ENCODE measurements at regions not wholly inside any gene's neighbourhood (a gene's known extent, or its start where the extent isn't known, plus 50 kb on each side); places are given as distances from the start of the nearest gene placed in this dataset.

GRCh38 chrX:40943093-40943641 lies 142.1 kb upstream of the USP9X start:
- Histone ChIP-seq H3K27me3 (replicated peaks in 1 of 4; ENCODE audit: control extremely low read depth in 1 of 4, control insufficient read depth in 3 of 4, insufficient read depth in 4 of 4, low read length in 3 of 4) (no peaks in the 10 kb centered on the region), H4K20me1 (ENCODE audit: control insufficient read depth, insufficient read depth, low read length, poor library complexity, severe bottlenecking) (no peaks in the 10 kb centered on the region), H3K79me2 (ENCODE audit: control insufficient read depth, insufficient read depth, low read length) (no peaks in the 10 kb centered on the region), H3K27ac (ENCODE audit: low read length in 2 of 2) (no peak overlapping the region), H3K9ac (ENCODE audit: low read length) (no peak overlapping the region), H3K4me1 (ENCODE audit: control insufficient read depth in 2 of 2, insufficient read depth in 2 of 2, low read length in 2 of 2) (no peaks in the 10 kb centered on the region), H3K4me3 (ENCODE audit: control extremely low read depth in 1 of 5, extremely low read depth in 1 of 5, insufficient read depth in 1 of 5, low read depth in 2 of 5, low read length in 4 of 5) (no peak overlapping the region), H3K9me3 (ENCODE audit: control extremely low read depth in 1 of 3, control insufficient read depth in 2 of 3, insufficient read depth in 1 of 3, low read length in 2 of 3) (no peaks in the 10 kb centered on the region), H3K4me2 (replicated peaks; ENCODE audit: low read depth, low read length, poor library complexity, severe bottlenecking) (no peak overlapping the region), H2AFZ (ENCODE audit: insufficient read depth, low read depth, low read length, poor library complexity, severe bottlenecking) (no peak overlapping the region), H3K36me3 (replicated peaks in 1 of 2; ENCODE audit: control extremely low read depth in 1 of 2, control insufficient read depth in 1 of 2, extremely low read depth in 1 of 2, insufficient read depth in 2 of 2, low read length in 1 of 2) (no peaks in the 10 kb centered on the region)
- no peak for DNase-seq
- no peak overlapping the region for H3K27ac Mint-ChIP-seq
- TF ChIP-seq EZH2 (IDR thresholded peaks at IDR 0.05; ENCODE audit: borderline replicate concordance, insufficient read depth, low read depth, low read length, poor library complexity, severe bottlenecking) (no peak), CTCF (IDR thresholded peaks at IDR 0.05) (no peak)
- WGBS (ENCODE audit: insufficient coverage), result no CpG with 5 or more reads among the region's 1 CpG
- H3K27me3 Mint-ChIP-seq, result no peaks in the 10 kb centered on the region
- intact Hi-C loops (cut with micrococcal nuclease), result no loop called here
- no peaks in the 10 kb centered on the region for H3K9me3 Mint-ChIP-seq (ENCODE audit: insufficient read depth)
- H3K4me3 Mint-ChIP-seq, result no peak overlapping the region
- no peak for ATAC-seq (ENCODE audit: low read depth)
- peaks cover 3% of the 10 kb centered on the region for H3K4me1 Mint-ChIP-seq
- ChIA-PET POLR2A (no interaction called here), CTCF (no interaction called here)

- no peak overlapping the region for H3K9ac ChIP-seq (ENCODE audit: low read length)
- WGBS (ENCODE audit: insufficient coverage), result no CpG with 5 or more reads among the region's 5 CpGs
- no peaks in the 10 kb centered on the region for H3K9me3 ChIP-seq (ENCODE audit: control extremely low read depth in 1 of 3, control insufficient read depth in 2 of 3, insufficient read depth in 1 of 3, low read length in 2 of 3)
- no peak overlapping the region for H3K4me3 ChIP-seq (ENCODE audit: control extremely low read depth in 1 of 5, extremely low read depth in 1 of 5, insufficient read depth in 1 of 5, low read depth in 2 of 5, low read length in 4 of 5)
- ATAC-seq (ENCODE audit: low read depth) (no peak), DNase-seq (no peak)
- no peak for TF ChIP-seq CTCF (IDR thresholded peaks at IDR 0.05)
- no peaks in the 10 kb centered on the region for H3K27me3 Mint-ChIP-seq
- peaks cover 3% of the 10 kb centered on the region for H3K4me1 Mint-ChIP-seq
- H3K4me3 Mint-ChIP-seq, result no peak overlapping the region
- H3K79me2 ChIP-seq (ENCODE audit: control insufficient read depth, insufficient read depth, low read length), result no peaks in the 10 kb centered on the region
- no peaks in the 10 kb centered on the region for H3K27me3 ChIP-seq (replicated peaks in 1 of 4; ENCODE audit: control extremely low read depth in 1 of 4, control insufficient read depth in 3 of 4, insufficient read depth in 4 of 4, low read length in 3 of 4)
- intact Hi-C loops (cut with micrococcal nuclease), result no loop called here
- H3K4me1 ChIP-seq (ENCODE audit: control insufficient read depth in 2 of 2, insufficient read depth in 2 of 2, low read length in 2 of 2), result no peaks in the 10 kb centered on the region
- ChIA-PET CTCF (no interaction called here), POLR2A (no interaction called here)
- no peak overlapping the region for H2AFZ ChIP-seq (ENCODE audit: insufficient read depth, low read depth, low read length, poor library complexity, severe bottlenecking)
- H3K27ac ChIP-seq (ENCODE audit: low read length in 2 of 2), result no peak overlapping the region
- H3K27ac Mint-ChIP-seq, result no peak overlapping the region
- no peaks in the 10 kb centered on the region for H4K20me1 ChIP-seq (ENCODE audit: control insufficient read depth, insufficient read depth, low read length, poor library complexity, severe bottlenecking)
- no peaks in the 10 kb centered on the region for H3K36me3 ChIP-seq (replicated peaks in 1 of 2; ENCODE audit: control extremely low read depth in 1 of 2, control insufficient read depth in 1 of 2, extremely low read depth in 1 of 2, insufficient read depth in 2 of 2, low read length in 1 of 2)
- H3K4me2 ChIP-seq (replicated peaks; ENCODE audit: low read depth, low read length, poor library complexity, severe bottlenecking), result no peak overlapping the region
- no peaks in the 10 kb centered on the region for H3K9me3 Mint-ChIP-seq (ENCODE audit: insufficient read depth)
Observed at GRCh38 chrX:40945361-40945713, 139.9 kb upstream of the USP9X start.

Measured in B cell (primary cell).